ENCODE measurements at regions not wholly inside any gene's neighbourhood (a gene's known extent, or its start where the extent isn't known, plus 50 kb on each side); places are given as distances from the start of the nearest gene placed in this dataset.
"Not testable (repeated sequence)": the region's sequence is repeated elsewhere in the genome, so short reads cannot be mapped to it uniquely, and the experiment has no call there.

- DNase-seq: no peak
Observed at GRCh38 chr20:55685841-55686240, 319.5 kb downstream of the CBLN4 start.

- DNase-seq: no peak
Observed at GRCh38 chr20:55685425-55685824, 319.9 kb downstream of the CBLN4 start.

DNA sequence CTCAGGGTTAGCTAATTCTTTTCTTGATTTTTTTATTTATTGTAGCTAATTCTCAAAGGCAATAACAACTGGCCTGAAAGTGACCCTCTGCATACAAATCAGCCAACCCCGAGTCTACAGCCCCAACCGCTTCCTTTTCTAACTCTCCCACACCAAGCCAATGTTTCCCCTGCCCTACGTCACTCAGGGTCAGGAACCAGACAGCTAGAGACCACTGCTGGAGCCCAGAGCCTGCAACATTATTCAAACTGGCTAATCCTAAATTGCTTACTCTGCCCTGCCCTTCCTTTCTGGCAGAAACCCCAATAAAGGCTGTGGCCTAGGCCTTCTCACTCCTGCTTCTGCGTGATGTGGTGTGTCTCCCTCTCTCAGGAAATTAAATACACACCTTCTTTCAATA is 320.7 kb downstream of the CBLN4 start:
- DNase-seq: peak in 1 of 58 donors; percentile 0

DNA sequence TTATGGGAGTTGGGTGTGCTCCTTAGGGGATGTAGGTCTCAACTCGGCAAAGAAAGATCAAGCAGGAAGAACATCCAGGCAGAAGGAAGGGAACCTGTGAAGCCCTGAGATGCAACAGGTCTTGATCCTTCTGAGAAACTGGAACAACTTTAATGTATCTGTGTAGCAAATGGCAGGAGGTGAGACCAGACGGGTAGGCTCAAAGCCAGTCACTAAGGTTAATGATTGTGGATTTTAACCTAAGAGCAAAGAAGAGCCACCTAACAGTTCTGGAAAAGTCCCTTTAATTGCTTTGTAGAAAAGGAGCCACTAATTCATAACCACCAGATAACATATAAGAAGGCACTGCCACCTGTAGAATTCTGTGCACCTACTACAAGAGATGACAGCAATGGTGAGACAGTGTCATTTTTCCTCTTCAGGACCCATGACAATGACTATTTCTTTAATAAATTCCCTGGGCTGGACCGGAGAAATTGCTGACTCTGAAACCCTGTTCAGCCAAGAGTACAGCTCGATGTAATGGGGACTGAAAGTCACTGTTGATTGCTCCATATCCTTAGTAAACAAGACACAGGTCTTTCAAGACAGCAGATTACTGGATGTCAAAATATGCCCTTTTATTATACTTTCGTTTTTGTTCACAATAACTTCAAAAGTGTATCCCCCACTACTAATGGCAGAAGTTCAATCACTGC is 326.2 kb downstream of the CBLN4 start:
- no peak for DNase-seq

DNA sequence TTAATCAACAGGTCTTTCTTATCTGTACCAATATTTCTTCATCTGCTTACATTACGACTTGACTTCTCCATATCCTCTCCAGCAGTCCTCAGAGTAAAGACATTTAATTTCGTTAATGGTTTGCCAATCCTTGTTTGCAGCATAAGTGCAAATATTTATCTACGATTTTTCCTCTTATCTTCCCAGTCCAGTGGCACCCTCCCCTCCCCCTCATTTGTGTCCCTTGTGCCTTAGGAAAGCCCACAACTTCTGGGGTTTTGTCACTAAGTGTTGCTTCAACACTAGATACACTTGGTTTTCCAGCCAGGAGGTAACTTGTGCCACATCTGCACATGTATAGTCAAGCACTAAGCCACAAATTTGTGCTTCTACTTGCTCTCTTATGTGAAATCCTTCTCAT is 327.2 kb downstream of the CBLN4 start:
- DNase-seq: no peak

- DNase-seq: no peak
Observed at GRCh38 chr20:55677011-55677410, 328.3 kb downstream of the CBLN4 start.

- DNase-seq: no peak
Observed at GRCh38 chr20:55676097-55676496, 329.2 kb downstream of the CBLN4 start.

DNA sequence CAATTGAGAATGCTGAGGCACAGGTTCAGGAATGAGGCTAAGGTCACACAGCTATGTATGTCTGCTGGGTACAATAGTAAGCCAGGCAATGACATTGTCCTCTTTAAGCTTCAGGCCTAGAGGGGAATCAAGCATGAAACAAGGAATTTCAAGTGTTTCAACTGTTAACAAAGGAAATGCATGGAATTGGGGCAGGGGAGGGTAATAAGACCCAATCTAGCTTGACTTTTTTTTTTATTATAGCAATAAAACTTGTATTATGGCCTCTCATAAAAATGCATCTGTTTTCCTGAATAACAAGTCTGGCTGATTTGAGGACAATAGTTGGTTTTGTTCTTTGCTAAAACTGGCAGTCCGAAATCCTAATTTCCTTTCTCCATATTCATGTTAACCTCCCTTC is 336.7 kb downstream of the CBLN4 start:
- DNase-seq: no peak

DNA sequence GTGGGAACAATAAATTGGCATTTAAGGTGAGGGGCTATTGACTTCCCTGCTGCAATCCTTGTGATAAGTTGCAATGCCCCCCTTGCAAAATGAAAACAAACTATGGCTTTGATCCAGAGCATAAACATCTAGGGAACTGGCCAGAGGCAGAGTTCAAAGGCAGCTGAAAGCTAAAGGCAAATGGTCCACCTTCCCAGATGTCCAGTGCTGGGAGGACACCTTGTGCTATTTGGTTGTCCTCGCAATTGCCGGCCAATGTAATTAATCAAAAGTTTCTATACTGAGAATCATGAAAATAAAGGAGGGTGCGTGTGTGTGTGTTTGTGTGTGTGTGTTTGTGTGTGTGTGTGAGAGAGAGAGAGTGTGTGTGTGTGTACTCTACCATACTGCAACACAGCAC is 337.4 kb downstream of the CBLN4 start:
- DNase-seq: no peak

DNA sequence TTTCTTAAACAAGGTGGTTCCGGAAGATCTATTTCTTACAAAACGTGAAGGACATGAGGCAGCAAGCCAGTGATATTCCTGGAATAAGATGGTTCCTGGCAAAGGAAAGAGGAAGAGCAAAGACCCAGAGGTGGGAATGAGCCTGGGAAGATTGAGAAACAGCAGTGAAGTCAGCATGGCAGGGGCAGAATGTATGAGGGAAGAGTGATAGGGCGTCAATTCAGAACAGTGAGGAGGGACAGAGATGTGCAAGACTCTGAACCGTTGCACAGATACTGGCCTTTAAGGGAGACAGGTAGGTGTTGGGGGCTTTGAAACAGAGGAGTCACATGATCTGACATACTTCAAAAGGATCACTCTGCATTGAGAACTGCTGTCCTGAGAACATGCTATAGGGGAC is 338.3 kb downstream of the CBLN4 start:
- no peak for DNase-seq

DNA sequence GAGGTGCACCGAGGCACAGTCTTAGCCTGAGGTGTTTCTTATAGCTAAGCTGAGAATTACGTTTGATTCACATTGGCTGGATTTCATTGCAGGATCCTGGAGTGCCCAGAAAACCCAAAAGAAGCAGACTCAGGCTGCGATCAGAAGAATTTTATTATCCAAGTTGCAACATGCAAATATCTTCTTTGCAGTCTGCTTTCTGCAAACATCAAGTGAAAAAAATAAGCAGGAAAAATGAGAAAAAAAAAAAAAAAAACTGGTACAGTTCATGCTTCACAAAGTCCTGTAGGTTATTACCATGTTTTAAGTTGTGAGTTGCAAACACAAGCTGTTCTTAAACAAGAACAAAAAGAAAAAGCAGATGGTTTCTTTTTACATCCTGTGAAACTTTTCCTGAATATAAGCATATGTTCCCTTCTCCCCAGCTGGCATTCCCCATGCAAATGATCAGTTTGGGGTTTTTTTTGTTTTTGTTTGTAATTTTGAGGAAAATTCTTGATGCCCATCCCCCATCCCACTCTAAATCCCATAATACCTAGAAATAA is 349.0 kb downstream of the CBLN4 start:
- DNase-seq: no peak

GRCh38 chr20:55650657-55651360 is 354.5 kb downstream of the CBLN4 start:
- DNase-seq: no peak

GRCh38 chr20:55649254-55649653 is 356.1 kb downstream of the CBLN4 start:
- DNase-seq: peak in 7 of 58 donors; percentile 2 to 49 (median 6)

GRCh38 chr20:55646851-55647250 is 358.5 kb downstream of the CBLN4 start:
- DNase-seq: no peak

DNA sequence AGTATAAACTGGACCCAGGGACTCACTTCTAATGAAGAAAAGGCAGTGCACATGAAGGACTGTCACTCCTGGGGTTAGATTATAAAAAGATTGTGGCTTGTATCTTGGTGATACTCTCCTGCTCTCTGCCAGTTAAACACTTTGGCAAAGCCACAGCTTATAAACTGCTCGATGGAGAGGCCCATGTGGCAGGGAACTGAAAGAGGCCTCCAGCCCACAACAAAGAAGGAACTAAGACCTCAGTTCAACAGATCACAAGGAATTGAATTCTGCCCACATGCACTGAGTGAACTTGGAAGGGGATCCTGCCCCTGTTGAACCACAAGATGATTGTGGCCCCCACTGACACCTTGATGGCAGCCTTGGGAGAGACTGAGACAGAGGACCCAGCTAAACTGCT is 363.8 kb downstream of the CBLN4 start:
- no peak for DNase-seq

- DNase-seq: peak in 1 of 58 donors; percentile 14
Observed at GRCh38 chr20:55635870-55636269, 369.4 kb downstream of the CBLN4 start.

GRCh38 chr20:55632592-55632991 is 372.7 kb downstream of the CBLN4 start:
- no peak for DNase-seq

DNA sequence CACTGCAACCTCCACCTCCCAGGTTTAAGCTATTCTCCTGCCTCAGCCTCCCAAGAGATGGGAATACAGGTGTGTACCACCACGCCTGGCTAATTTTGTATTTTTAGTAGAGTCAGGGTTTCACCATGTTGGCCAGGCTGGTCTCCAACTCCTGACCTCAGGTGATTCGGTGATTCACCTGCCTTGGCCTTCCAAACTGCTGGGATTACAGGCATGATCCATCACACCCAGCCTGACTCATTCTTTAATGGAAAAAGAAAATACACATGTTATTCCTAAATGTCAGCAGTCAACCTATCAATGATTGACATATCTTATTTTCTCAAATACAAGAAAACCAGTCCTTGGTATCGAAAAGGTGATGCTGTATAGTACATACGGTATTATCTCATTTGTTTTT is 376.2 kb downstream of the CBLN4 start:
- DNase-seq: not testable (repeated sequence)

DNA sequence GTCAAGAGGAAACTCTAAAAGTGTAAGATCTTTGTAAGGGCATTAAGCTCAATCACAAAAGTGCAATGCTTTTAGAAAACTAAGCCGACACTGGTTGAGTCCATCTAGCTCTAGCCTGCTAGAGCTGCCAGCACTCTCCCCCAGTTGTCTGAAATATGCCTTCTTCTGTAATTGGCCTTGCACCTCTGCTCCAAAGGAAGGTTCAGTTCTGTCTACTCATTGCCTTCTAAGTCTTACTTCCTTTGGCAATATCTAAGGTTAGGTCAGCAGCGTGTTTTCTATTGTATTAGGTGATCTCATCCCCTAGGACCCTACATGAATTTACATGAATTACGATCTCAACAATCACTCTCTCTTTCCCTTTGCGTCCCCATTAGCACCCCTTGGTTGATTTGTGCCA is 378.6 kb downstream of the CBLN4 start:
- DNase-seq: no peak

DNA sequence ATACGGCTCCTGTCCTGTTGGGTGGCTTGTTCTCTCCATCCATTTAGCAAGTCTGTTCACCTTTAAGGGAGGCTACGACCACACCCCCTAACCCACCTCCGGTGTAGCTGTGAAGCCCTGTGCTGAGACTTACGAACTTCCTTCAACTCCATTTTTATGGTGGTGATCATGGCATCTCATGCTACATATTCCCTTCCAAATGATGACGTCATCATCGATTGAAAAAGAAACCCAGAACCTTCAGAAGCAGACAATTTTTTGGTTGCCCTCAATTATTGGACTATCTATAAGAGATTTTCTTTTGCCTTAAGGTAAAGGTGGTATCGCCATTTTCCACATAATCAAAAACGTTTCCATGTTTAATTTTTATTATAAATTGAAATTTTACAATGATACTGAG is 389.0 kb downstream of the CBLN4 start:
- DNase-seq: no peak

- no peak for DNase-seq
Observed at GRCh38 chr20:55615818-55616217, 389.5 kb downstream of the CBLN4 start.

GRCh38 chr20:55614220-55614757 is 391.0 kb downstream of the CBLN4 start:
- no peak for DNase-seq

DNA sequence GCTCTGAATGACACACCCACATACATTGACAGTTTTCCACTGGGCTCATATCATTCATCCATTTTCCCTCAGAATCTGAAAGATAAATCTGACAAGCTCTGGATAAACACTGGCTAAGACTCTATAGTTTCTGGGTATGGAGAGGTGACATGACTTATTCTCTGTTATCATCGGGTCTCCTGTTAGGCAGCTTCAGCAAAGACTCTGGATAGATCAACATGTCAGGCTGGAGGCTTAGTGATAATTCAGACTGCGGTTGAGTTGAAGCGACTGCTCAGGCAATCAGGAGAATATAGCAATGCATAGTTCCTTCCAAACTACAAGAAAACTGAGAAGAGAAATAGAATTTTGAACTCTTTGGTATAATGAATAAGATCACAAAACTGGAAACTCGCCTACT is 394.6 kb downstream of the CBLN4 start:
- DNase-seq: no peak

Measured in anterior cingulate cortex (tissue), 58 donors.